UCSD-AML1 (cell line): ENCODE measurements at regions not wholly inside any gene's neighbourhood (a gene's known extent, or its start where the extent isn't known, plus 50 kb on each side); places are given as distances from the start of the nearest gene placed in this dataset.

ENCODE experiments used
- DNase-seq: peaks from one replicate; lab custom pipeline; 2025; ENCODE audit not compliant: unreplicated experiment; lab: John Stamatoyannopoulos, UW

GRCh38 chr11:115761817-115762216 lies 257.6 kb upstream of the CADM1 start:
- DNase-seq = no peak

DNA sequence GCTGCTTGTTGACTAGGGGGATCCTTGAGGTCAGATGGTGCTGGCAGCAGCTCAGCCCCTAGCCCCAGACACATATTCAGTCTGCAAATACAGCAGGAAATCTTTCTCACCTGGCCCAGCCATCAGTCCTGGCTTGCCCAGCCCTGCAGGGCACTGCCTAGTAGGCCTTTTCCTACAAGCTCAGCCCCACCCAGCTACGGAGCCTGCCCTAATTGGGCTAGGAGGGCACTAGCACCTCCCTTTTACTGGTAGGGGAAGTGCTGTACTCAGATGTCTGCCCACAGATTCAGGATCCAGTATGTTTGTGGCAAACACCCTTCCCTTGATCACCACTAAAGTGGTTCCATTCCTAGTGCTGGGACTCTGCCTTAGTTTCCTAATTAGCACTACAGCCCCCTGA lies 257.1 kb upstream of the CADM1 start:
- DNase-seq = no peak

GRCh38 chr11:115760461-115761320 lies 256.5 kb upstream of the CADM1 start:
- no peak for DNase-seq

DNA sequence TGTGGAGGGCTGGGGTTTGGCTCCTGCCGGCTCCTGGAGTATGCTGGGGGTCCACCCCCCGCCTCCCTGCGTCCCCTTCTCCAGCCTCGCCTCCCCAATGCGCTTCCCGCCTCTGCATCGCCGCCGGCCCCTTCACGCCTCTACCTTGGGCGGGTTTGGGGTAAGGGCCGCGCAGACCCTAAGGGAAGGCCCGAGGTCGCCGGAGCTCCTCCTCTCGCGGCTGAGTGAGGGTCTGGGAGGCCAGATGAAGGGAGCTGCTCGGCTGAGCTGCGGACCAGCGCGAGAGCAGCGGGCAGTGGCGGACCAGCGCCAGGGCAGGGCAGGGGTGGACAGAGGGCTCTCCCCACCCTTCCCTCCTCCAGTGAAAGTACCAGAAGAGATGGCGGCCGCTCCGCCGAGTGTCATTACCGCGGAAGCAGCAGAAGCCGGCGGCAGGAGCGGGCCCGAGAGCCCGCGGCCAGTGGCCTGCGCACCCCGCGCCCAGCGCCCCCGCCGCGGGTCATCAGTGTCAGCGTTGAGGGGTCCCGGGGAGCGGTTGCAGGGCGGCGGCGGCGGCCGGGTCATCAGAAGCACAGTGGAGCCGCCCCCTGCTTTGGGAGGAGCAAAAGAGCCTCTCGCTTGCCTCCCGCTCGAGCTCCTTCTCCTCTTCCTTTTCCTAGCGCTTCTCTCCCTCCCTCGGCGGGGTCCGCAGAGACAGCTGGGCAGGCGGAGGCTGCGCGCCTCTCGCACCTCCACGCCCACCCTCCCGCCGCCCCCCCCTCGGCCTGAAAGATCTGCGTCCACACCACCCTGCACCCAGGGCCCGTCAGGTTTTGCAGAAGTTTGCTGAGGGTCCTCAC lies 255.6 kb upstream of the CADM1 start:
- DNase-seq = no peak

DNA sequence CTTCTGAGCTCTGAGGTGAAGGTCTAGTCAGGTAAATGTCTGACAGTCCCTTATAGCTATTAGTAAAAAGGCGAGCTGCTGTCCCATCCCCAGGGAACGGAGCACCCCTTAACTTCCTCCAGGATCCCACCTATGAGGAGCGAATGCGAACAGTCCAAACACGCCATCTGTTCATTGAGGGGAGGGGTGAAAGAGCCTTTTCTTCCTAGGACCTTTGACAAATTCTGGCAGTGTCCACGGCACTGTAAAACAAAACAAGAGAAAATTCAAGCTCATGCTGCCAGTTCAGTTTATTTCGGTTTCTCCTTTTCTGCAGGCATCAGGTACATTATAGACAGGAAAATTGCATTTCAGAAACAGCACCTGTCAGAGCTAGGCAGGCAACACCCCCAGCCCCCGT lies 253.8 kb upstream of the CADM1 start:
- DNase-seq = no peak

DNA sequence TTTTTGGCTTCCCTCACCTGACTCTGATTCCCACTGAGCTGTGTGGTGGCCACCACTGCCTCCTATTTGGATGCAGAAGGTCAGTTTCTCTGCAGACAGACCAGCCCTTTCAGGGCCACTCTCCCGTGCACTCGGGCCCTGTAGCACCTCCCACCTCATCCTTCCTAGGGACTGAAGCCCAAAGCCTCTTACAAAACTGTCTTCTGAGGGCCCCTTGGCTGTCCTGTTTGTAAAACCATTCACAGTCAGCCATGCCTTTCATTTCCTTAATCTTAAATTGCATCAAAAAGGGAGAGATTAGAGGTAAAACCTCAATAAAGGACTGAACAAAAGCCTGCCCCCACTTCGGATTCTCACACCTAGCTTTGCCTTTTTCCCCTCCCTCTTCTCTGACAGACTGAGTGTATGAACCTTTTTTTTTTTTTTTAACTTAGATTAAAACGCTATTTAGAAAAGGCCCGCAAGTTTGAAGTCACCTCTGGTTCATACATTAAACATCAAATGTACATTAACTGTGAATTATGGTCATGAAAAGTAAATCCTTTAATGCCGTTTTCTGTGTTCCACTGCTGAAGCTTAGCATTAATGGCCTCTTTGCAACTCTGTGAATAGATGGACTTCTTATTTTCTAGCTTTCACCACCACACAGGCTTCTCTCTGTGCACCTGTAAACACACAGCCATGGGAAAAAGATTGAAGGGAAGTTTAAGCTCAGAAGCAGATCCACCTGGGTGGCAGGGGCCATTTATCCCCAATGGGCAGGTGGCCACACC lies 247.2 kb upstream of the CADM1 start:
- no peak for DNase-seq

- no peak for DNase-seq
These were observed 241.6 kb upstream of the CADM1 start for GRCh38 chr11:115745610-115746512.

DNA sequence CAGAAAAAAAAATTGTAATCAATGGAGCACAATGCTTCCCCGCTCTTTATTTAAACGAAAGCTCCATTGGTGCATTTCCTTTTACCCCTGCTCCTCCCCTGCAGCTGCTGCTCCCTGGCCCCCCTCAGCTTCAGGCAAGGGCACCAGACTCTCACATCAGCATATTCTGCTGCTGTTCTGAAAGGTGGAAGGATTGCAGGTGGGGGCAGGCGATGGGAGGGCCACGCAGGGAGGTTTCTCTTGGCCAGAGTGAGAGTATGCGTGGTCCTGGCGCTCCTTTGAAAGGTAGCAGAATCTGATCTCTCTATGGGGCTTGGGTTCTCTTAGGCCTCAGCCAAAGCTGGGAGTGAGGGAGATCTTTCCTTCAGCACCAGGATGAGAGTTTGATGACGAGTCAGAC lies 240.9 kb upstream of the CADM1 start:
- DNase-seq = no peak

DNA sequence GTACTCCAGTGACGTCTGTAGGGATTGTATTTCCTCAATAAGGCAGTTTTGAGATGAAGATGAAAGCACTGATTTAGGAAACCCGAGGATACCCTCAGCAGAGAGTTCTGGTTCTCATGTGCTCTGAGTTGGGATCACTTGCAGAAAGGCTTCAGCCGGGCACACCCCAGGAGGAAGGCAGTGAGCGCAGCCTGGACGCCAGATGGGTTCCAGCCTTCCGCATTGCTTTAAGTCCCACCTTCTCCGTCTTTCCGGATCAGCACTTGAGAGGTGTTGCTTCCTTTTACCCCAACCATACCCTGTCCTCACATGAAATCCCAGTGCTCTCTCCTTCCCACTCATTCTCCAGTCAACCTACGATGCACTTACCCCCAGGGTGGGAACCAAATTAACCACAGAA lies 239.5 kb upstream of the CADM1 start:
- DNase-seq = no peak

DNA sequence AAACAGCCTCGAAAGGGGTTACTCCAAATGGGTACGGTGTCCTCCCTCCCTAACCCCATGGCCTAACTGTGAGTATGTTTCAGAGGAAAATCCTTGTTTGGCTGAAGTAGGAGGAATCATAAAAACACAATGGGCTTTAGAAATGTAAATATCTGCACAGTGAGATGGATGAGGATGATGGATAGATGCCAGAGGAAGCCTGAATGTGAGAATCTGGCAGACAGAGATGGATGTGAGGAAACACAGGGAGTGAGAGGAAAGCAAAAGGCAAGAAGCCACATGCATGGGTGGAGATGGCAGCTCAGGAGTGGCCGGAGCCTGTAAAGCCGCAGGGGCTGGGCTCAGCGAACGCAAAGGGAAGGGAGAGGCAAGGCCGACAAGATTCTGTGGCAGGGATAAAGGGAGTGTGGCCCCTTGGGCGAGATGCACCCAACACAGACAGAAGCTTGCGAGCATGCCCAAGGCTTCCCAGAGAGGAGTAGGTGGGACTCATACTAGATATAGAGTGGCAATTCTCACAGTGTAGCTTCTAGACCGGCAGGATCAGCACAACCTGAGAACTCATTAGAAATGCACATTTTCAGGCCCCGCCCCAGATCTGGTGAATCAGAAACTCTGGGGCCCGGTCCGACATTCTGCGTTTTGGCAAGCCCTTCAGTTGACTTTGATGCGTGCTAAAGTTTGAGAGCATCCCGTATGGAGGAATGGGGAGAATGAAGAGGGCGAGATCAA lies 237.3 kb upstream of the CADM1 start:
- no peak for DNase-seq

DNA sequence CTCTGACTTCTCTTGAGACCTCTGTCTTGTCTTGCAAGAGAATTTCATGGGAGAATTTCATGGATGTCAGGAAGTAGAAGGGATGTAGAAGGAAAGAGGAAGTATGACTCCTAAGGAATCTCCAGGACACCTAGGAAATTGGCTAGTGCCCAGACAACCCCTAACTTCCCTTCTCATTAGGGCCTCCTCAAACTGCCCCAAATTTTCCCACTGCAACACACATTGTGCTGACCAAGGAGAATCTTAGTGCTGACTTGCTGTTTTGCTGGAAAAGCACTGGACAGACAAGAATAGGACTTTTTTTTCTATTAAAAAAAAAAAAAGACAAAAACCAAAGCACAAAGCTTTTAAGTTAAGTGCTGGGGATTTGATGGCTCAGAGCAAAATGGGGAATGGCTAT lies 236.1 kb upstream of the CADM1 start:
- DNase-seq = no peak

- DNase-seq = no peak
These were observed 235.7 kb upstream of the CADM1 start for GRCh38 chr11:115739878-115740277.

DNA sequence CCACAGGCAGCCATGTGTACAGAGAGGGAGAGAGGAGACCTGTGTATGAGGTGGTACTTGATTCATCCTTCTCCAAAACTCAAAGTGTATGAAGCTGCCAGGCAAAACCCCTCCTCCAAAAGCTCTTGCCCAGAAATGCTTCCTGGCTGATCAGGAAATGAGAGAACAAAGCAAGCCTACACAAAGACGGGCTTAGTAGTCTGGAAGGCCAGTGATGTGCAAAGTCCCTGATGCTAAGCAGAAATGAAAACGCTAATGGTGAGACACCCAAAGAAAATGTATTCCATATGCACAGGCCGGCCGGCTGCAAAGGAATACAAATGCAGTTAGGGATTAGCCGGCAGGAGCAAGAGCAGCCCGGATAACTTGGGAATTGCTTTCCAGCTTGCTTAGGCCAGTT lies 234.9 kb upstream of the CADM1 start:
- no peak for DNase-seq

DNA sequence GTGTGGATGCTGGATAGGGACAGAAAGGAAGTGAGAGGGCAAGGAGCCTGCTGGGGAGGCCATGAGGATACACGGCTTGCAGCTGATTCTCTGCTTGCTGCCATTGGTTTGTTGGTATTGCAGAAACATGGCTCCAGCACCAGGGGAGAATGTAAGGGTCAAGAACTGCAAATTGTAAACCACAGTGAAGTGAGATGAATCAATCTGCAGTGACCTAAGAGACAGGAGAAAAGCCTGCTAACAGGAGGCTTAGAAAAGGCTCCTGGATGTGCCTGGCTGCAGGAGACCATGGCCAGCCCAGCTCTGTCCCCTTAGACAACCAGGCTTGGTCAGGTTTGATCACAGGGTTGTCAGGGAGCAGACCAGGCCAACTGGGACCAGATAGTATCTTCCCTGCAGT lies 233.7 kb upstream of the CADM1 start:
- DNase-seq = no peak

DNA sequence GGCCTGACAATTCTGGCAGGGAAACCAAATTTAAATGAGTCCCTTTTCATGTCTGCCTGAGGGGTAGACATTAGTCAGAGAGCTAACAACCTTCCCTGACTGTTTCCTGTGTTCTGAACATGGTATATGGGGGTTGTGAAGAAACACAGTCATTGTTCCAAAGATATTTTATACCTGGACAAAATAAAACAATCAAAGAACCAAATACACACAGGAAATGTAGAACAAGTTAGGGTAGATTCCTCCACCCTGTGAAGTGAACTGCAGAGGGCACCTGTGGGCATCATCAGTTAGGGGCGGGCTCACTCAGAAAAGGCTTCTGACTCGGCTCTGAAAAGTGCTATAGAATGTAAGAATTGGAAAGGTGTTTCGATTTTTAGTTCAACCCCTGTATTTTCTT lies 231.9 kb upstream of the CADM1 start:
- no peak for DNase-seq

DNA sequence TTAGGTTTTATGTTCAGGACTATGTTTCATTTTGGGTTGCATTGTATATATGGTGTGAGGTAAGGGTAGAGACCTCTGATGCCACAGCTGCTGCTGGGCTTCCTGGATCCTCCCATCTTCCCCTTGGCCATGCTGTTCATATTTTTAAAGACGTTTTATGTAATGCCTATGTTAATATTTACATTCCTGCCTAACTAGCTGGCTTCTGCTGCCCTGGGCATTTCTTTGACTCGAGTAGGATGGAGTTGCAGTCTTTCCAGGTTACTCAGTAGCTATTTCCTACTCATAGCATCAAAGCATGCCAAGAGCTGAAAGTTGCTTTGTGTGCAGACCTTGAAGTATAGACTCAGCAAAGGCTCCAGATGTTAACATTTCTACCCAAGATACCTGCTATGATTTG lies 220.5 kb upstream of the CADM1 start:
- no peak for DNase-seq

GRCh38 chr11:115722711-115723110 lies 218.5 kb upstream of the CADM1 start:
- DNase-seq = no peak

- DNase-seq = no peak
These were observed 217.2 kb upstream of the CADM1 start for GRCh38 chr11:115721296-115721995.

- no peak for DNase-seq
These were observed 216.5 kb upstream of the CADM1 start for GRCh38 chr11:115720602-115721245.
